RWPE1 (cell line): ENCODE measurements at regions not wholly inside any gene's neighbourhood (a gene's known extent, or its start where the extent isn't known, plus 50 kb on each side); places are given as distances from the start of the nearest gene placed in this dataset.
A peak's percentile ranks its signal among the peaks of the same experiment; 100 is the strongest.
"Not testable (repeated sequence)": the region's sequence is repeated elsewhere in the genome, so short reads cannot be mapped to it uniquely, and the experiment has no call there.

Experiments
- CTCF ChIA-PET: fragments of 350-600 bp; sonication (Branson Sonifier 250); formaldehyde crosslinking; extraction: SDS; loops from one replicate; lab custom pipeline; 2021; lab: Yijun Ruan, JAX
- POLR2A ChIA-PET: fragments of 400-600 bp; formaldehyde crosslinking; extraction: SDS; loops from one replicate; lab custom pipeline; 2020; ENCODE audit warnings: antibody characterized with exemption; ENCODE audit not compliant: low non-redundant PET; lab: Yijun Ruan, JAX
- DNase-seq: peaks from one replicate; pipeline ENCODE4 v3.0.0; 2012; ENCODE audit warnings: low spot score
- H3K27ac ChIP-seq: fragments of 450-650 bp; 2 replicates; pipeline ENCODE4 v1.5.1; 2017
- TF ChIP-seq, protein P1 (sequence below): fragments of 450-650 bp; conservative IDR thresholded peaks from 2 replicates; pipeline ENCODE4 v1.5.1; 2017; ENCODE audit warnings: low read depth, mild to moderate bottlenecking

DNA sequence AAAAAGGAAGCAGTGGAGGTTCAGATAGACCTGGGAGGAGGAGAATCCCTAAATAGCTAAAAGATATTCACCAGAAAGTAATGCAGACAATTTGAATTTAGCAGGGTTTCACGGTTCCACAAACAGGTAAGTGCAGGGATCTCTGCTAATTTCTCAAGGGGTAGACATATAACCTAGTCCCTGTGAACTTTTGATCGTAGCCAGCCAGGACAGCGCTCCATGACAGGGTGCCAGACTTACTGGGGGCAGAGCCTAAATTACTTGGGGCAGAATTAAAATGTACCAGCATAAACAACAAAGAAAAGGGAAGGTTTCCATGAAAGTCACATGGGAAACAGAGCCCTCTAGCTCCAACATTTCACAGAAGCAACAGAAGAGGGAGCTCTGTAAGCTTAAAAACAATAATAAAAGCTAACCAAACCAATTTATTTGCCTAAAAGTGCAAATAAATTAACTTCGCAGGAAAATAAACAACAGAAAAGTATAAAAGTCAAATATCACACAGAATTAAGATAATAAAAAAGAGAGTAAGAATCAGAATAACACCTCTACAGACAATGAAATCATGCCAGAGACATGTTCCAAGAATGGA is 198.3 kb downstream of the DUSP10 start:
- CTCF ChIA-PET, result interaction anchor here (0.6 to 0.9 kb wide), 2 partner anchors 40 to 1884 kb away, joined by 3 to 6 read pairs; no protein-coding TSS in a partner anchor
- TF ChIP-seq, protein P1, sequence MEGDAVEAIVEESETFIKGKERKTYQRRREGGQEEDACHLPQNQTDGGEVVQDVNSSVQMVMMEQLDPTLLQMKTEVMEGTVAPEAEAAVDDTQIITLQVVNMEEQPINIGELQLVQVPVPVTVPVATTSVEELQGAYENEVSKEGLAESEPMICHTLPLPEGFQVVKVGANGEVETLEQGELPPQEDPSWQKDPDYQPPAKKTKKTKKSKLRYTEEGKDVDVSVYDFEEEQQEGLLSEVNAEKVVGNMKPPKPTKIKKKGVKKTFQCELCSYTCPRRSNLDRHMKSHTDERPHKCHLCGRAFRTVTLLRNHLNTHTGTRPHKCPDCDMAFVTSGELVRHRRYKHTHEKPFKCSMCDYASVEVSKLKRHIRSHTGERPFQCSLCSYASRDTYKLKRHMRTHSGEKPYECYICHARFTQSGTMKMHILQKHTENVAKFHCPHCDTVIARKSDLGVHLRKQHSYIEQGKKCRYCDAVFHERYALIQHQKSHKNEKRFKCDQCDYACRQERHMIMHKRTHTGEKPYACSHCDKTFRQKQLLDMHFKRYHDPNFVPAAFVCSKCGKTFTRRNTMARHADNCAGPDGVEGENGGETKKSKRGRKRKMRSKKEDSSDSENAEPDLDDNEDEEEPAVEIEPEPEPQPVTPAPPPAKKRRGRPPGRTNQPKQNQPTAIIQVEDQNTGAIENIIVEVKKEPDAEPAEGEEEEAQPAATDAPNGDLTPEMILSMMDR, result peak; percentile 20; the same call in 1 of the 2 replicates
- POLR2A ChIA-PET, result interaction anchor here (0.5 to 0.6 kb wide), 2 partner anchors 45 to 56 kb away, joined by 3 to 4 read pairs; no protein-coding TSS in a partner anchor
- peak; percentile 37 for DNase-seq
- no peak overlapping the region for H3K27ac ChIP-seq

DNA sequence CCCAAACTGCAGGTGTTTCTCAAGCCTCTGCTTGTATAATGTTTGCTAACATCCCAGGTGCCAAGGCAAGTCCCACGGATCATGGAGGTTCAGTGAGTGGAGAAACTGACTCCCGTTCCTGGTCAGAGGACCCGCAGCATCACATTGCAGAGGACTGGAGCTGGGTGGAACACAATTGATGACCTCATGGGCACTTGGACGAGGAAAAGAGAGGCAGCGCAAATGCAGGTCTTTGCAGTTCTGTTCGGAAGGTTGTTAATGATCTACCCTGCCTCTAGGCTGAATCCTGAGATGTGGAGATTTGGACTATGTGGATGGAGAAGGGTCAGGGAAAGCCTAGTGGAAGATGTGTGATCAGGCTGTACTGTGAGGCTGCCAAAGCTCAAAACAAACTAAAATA is 192.9 kb downstream of the DUSP10 start:
- CTCF ChIA-PET, result no interaction called here
- DNase-seq, result no peak
- POLR2A ChIA-PET, result no interaction called here
- TF ChIP-seq, protein P1, result no peak
- H3K27ac ChIP-seq, result no peak overlapping the region

DNA sequence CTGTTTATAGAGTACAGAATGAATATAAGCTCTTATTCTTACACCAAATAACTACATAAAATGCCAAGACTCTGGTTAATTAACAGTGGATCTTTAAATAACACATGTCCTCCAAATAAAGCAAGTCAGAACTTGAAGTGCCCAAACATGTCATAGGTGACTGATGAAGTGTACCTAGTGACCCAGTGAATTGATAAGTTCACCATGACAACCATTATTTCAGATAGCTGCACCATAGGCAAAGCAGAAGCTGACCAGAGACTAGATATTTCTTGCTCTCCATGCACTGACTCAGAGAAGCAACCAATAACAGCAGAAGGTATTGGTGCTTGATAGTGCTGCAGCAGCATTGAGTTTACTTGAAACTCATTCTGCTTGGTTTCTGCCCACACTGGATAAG is 192.1 kb downstream of the DUSP10 start:
- CTCF ChIA-PET, result no interaction called here
- POLR2A ChIA-PET, result no interaction called here
- no peak for DNase-seq

DNA sequence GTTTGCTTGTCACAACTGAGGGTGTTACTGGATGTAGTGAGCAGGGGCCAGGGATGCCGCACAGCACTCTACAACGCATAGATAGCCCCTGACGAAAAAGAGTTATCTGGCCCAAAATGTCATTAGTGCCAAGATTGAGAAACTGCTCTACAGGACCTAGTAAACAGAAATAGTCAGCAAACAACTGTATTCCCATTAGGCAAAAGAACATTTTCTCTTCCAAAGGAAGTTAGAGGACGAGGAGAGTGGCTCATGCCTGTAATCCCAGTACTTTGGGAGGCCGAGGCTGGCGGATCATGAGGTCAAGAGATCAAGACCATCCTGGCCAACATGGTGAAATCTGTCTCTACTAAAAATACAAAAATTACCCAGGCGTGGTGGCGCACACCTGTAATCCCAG is 189.1 kb downstream of the DUSP10 start:
- CTCF ChIA-PET, result not testable (repeated sequence)

More for the DNA sequence above, 192.1 kb downstream of the DUSP10 start:
- H3K27ac ChIP-seq, result no peak overlapping the region
- TF ChIP-seq, protein P1, result no peak

DNA sequence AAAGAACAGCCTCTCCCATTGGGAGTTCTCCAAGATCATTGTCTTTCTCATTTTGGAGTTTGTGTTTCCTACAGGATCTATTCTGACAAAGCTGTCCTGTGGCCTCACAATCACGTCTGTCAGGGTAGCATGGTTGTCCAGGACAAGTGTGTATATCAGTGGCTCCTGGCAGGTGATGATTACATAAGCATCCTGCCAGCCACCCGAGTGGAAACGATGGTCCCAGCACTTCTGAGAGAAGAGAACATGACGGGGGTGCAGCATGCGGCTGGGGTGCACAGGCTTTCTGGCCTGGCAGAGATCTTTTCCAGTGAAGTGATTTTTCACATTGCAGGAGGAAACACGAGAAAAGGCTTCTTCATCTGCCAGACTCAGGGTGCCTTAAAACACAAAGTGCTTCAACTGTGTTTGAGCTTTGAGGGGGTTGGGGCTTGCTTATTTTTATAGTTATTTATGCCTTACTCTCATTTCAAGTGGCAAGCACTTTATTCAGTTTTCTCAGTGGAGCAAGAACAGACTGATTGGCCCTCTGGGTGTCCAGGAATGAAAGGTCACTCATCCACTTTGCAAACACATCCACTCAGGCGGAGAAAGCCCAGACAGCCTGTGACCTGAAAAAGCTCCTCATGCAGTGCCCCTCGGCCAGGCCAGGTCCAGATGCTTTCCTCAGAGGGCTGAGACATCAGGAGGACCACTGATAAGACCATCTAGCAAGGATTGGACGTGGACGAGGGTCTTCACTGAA is 186.0 kb downstream of the DUSP10 start:
- POLR2A ChIA-PET, result no interaction called here
- no peak for DNase-seq
- CTCF ChIA-PET, result no interaction called here
- no peak overlapping the region for H3K27ac ChIP-seq
- TF ChIP-seq, protein P1, result no peak

More for the DNA sequence above, 189.1 kb downstream of the DUSP10 start:
- H3K27ac ChIP-seq, POLR2A ChIA-PET, DNase-seq: not testable (repeated sequence)

DNA sequence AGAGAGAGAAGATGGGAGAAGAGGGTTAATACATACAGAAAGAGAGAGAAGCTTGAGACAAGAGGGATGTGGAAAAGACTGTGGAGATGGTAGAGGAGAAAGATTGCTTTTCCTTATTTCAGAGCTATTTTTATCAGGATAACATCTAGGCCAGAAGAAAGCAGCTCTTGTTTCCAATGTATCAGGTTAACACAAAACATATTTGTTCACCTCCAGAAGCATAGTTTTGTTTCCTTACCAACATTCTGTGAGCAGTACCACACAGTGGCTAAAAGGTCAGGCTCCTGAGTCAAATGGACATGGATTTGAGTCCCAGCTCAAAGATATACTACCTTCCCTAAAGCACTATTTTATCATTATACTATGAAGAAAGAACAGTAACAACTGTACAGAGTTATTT is 185.5 kb downstream of the DUSP10 start:
- H3K27ac ChIP-seq, result no peak overlapping the region
- TF ChIP-seq, protein P1, result no peak
- CTCF ChIA-PET, result no interaction called here
- POLR2A ChIA-PET, result no interaction called here
- DNase-seq, result no peak

DNA sequence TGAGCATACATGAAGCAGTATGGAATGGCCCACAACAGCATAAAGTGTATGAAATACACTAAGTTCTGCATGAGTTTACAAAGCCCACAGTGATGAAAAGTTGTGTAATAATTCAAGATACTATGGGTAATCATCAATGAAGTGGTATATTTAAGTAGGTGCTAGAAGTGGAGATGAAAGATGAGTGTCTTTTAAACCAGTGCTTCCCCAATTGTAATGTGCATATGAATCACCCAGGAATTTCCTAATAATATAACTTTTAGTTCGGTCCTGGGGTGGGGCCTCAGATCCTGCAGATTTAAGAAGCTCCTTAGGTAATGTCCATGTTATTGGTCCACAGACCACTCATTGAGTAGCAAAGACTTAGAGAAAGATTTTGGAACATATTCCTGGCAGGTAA is 184.9 kb downstream of the DUSP10 start:
- CTCF ChIA-PET, result no interaction called here
- TF ChIP-seq, protein P1, result no peak
- POLR2A ChIA-PET, result no interaction called here
- no peak overlapping the region for H3K27ac ChIP-seq
- DNase-seq, result no peak
